Activated CD8-positive, alpha-beta T cell treated with anti-CD3 and anti-CD28 coated beads for 36 hours (primary cell): ENCODE measurements at regions not wholly inside any gene's neighbourhood (a gene's known extent, or its start where the extent isn't known, plus 50 kb on each side); places are given as distances from the start of the nearest gene placed in this dataset.

Source experiments
- ATAC-seq: fragments of 200-7000 bp; cut with Tn5 transposase; one replicate; pipeline ENCODE4 v1.10.0; 2021; ENCODE audit warnings: mild to moderate bottlenecking, moderate library complexity
- CTCF ChIA-PET: fragments of 350-600 bp; sonication (Branson Sonifier 250); formaldehyde crosslinking; loops from one replicate; lab custom pipeline; 2021; ENCODE audit warnings: antibody characterized with exemption; lab: Charles Lee
- POLR2A ChIA-PET: fragments of 350-600 bp; sonication (Branson Sonifier 250); formaldehyde crosslinking; loops from one replicate; lab custom pipeline; 2021; ENCODE audit warnings: antibody characterized with exemption; lab: Charles Lee
- DNase-seq: peaks from one replicate; pipeline ENCODE4 v3.0.0-alpha.2; 2020
- H3K27ac Mint-ChIP-seq: one replicate; pipeline ENCODE4 v1.8.0; 2021; ENCODE audit warnings: mild to moderate bottlenecking, mixed read lengths
- H3K27me3 Mint-ChIP-seq: one replicate; pipeline ENCODE4 v1.8.0; 2021; ENCODE audit warnings: mixed read lengths
- H3K36me3 Mint-ChIP-seq: one replicate; pipeline ENCODE4 v1.8.0; 2021; ENCODE audit warnings: low read depth, mixed read lengths
- H3K4me1 Mint-ChIP-seq: one replicate; pipeline ENCODE4 v1.8.0; 2021; ENCODE audit warnings: low read depth, mixed read lengths
- H3K4me3 Mint-ChIP-seq: one replicate; pipeline ENCODE4 v1.8.0; 2021; ENCODE audit warnings: mild to moderate bottlenecking, moderate library complexity, mixed read lengths
- H3K9me3 Mint-ChIP-seq: one replicate; pipeline ENCODE4 v1.8.0; 2021; ENCODE audit warnings: mixed read lengths
- CTCF ChIP-seq: fragments of 200-600 bp; IDR thresholded peaks from one replicate; pipeline ENCODE4 v1.8.0; 2022; ENCODE audit warnings: antibody characterized with exemption, mild to moderate bottlenecking
- intact Hi-C: fragments of 100-400 bp; cut with micrococcal nuclease; formaldehyde crosslinking; loops from one replicate; pipeline ENCODE4 v1.10.0; 2022

DNA sequence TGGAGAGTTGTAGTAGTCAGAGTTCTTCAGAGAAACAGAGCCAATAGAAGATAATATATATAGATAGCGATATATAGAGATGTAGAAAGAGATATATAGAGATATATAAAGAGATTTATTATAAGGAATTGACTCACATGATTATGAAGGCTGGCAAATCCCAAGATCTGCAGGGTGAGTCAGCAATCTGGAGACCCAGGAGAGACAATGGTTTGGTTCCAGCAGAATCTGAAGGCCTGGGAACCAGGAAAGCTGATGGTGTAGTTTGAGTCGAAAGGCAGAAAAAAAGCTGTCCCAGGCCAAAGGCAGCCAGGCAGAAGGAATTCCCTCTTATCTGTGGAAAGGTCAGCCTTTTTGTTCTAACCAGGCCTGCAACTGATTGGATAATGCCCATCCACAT, 194.1 kb downstream of the NUFIP1 start:
- POLR2A ChIA-PET = no interaction called here
- CTCF ChIA-PET = no interaction called here
- TF ChIP-seq CTCF = no peak

DNA sequence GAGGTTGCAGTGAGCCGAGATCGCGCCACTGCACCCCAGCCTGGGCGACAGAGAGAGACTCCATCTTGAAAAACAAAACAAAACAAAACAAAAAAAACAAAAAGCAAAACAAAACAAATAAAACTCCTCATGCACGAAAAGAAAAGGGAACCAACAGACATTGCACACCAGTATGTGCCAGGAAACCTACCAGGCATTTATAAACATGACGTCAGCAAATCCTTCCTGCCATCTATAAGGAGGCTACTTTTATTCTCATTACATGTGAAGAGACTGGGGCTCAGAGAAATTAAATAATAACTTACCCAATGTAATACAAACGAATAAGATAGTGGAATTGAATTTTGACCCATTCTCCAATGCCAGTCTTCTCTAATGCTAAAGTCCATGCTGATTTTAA, 197.2 kb downstream of the NUFIP1 start:
- no peak for TF ChIP-seq CTCF
- no peak overlapping the region for H3K27ac Mint-ChIP-seq
- H3K36me3 Mint-ChIP-seq = no peaks in the 10 kb centered on the region
- ChIA-PET CTCF (no interaction called here), POLR2A (no interaction called here)
- no peaks in the 10 kb centered on the region for H3K27me3 Mint-ChIP-seq
- no peak for ATAC-seq
- DNase-seq = no peak
- no peaks in the 10 kb centered on the region for H3K9me3 Mint-ChIP-seq
- H3K4me1 Mint-ChIP-seq = no peaks in the 10 kb centered on the region
- H3K4me3 Mint-ChIP-seq = no peak overlapping the region
- intact Hi-C loops = no loop called here

More for the DNA sequence above, 194.1 kb downstream of the NUFIP1 start:
- no peaks in the 10 kb centered on the region for H3K4me1 Mint-ChIP-seq
- no peaks in the 10 kb centered on the region for H3K36me3 Mint-ChIP-seq
- H3K9me3 Mint-ChIP-seq = no peaks in the 10 kb centered on the region
- no peaks in the 10 kb centered on the region for H3K27me3 Mint-ChIP-seq
- ATAC-seq (no peak), DNase-seq (no peak)
- no peak overlapping the region for H3K4me3 Mint-ChIP-seq
- H3K27ac Mint-ChIP-seq = no peak overlapping the region
- intact Hi-C loops = no loop called here

GRCh38 chr13:44790289-44790688, 199.0 kb downstream of the NUFIP1 start:
- H3K9me3 Mint-ChIP-seq = no peaks in the 10 kb centered on the region
- no peaks in the 10 kb centered on the region for H3K27me3 Mint-ChIP-seq
- POLR2A ChIA-PET = no interaction called here
- ATAC-seq (no peak), DNase-seq (no peak)
- CTCF ChIA-PET = interaction anchor here (1.4 kb wide), 1 partner anchor 306 kb away, joined by 4 read pairs; no protein-coding TSS in a partner anchor
- intact Hi-C loops = no loop called here
- no peaks in the 10 kb centered on the region for H3K36me3 Mint-ChIP-seq
- no peaks in the 10 kb centered on the region for H3K4me1 Mint-ChIP-seq
- no peak overlapping the region for H3K4me3 Mint-ChIP-seq
- TF ChIP-seq CTCF = no peak
- no peak overlapping the region for H3K27ac Mint-ChIP-seq

DNA sequence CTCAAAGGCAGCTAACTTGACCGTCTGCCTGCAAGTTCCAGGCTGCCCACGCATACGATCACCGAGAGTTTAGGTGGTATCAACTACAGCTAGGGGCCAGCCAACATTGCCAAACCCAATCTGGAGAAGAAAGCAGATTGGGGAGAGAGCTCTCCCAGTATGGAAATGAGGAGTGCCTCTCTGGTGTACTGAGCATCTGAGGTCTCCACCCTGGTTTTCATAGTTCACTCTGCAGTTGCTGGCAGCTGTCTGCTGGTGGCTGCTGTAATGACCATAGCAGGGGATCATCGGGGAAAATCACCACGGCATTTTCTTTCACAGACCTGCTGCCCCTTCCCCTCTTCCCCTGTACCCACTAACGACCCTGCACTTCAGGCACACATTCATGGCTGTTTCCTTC, 201.7 kb downstream of the NUFIP1 start:
- intact Hi-C loops = no loop called here
- TF ChIP-seq CTCF = no peak
- no peak overlapping the region for H3K4me3 Mint-ChIP-seq
- no peak overlapping the region for H3K27ac Mint-ChIP-seq
- ChIA-PET POLR2A (no interaction called here), CTCF (no interaction called here)
- no peaks in the 10 kb centered on the region for H3K27me3 Mint-ChIP-seq
- no peak for DNase-seq
- H3K4me1 Mint-ChIP-seq = no peaks in the 10 kb centered on the region
- no peak for ATAC-seq
- H3K9me3 Mint-ChIP-seq = no peaks in the 10 kb centered on the region
- H3K36me3 Mint-ChIP-seq = no peaks in the 10 kb centered on the region

GRCh38 chr13:44786756-44787155, 202.5 kb downstream of the NUFIP1 start:
- no peak overlapping the region for H3K27ac Mint-ChIP-seq
- POLR2A ChIA-PET = no interaction called here
- no peak overlapping the region for H3K4me3 Mint-ChIP-seq
- no peaks in the 10 kb centered on the region for H3K4me1 Mint-ChIP-seq
- H3K27me3 Mint-ChIP-seq = no peaks in the 10 kb centered on the region
- no peak for ATAC-seq
- CTCF ChIA-PET = no interaction called here
- no peaks in the 10 kb centered on the region for H3K36me3 Mint-ChIP-seq
- H3K9me3 Mint-ChIP-seq = no peaks in the 10 kb centered on the region
- no peak for DNase-seq
- no peak for TF ChIP-seq CTCF
- intact Hi-C loops = no loop called here
